K562 (cell line): ENCODE measurements at regions not wholly inside any gene's neighbourhood (a gene's known extent, or its start where the extent isn't known, plus 50 kb on each side); places are given as distances from the start of the nearest gene placed in this dataset.

Experiments
- DEAF1 ChIP-seq: fragments of 450-650 bp; formaldehyde crosslinking; IDR thresholded peaks from 2 replicates; pipeline ENCODE4 v1.4.0; 2020; ENCODE audit warnings: mild to moderate bottlenecking, moderate library complexity
- ELK3 ChIP-seq: fragments of 450-650 bp; formaldehyde crosslinking; IDR thresholded peaks from 2 replicates; pipeline ENCODE4 v1.4.0; 2020; ENCODE audit warnings: mild to moderate bottlenecking
- HINFP ChIP-seq: fragments of 450-650 bp; conservative IDR thresholded peaks from 2 replicates; pipeline ENCODE4 v1.6.1; 2016; ENCODE audit warnings: missing genetic modification characterization, low read depth, mild to moderate bottlenecking, control low read depth, missing compliant biosample characterization
- ID3 ChIP-seq, 2 experiments: fragments of 250-450 bp in 1 of 2; fragments of 450-650 bp in 1 of 2; sonication (Bioruptor Pico) in 1 of 2; IDR thresholded peaks; 2 replicates each; pipeline versions ENCODE4 v1.6.1 to v1.8.0; 2016 to 2021; ENCODE audit warnings: mild to moderate bottlenecking in 2 of 2, moderate library complexity in 2 of 2, missing compliant biosample characterization in 1 of 2, missing genetic modification characterization in 1 of 2
- KLF13 ChIP-seq: fragments of 450-650 bp; IDR thresholded peaks from 2 replicates; pipeline ENCODE4 v1.6.1; 2016; ENCODE audit warnings: missing genetic modification characterization, low read depth, mild to moderate bottlenecking, missing compliant biosample characterization, moderate library complexity, borderline replicate concordance
- NCOR1 ChIP-seq: fragments of 450-650 bp; IDR thresholded peaks from 2 replicates; pipeline ENCODE4 v1.6.1; 2016; ENCODE audit warnings: mild to moderate bottlenecking, moderate library complexity
- POLR2AphosphoS5 ChIP-seq: IDR thresholded peaks from 2 replicates; pipeline ENCODE4 v1.6.1; 2011; ENCODE audit warnings: mild to moderate bottlenecking, low read depth, low read length, moderate library complexity; ENCODE audit not compliant: control insufficient read depth, insufficient read depth
- RBM39 ChIP-seq: fragments of 200-400 bp; formaldehyde crosslinking; optimal IDR thresholded peaks from 2 replicates; pipeline ENCODE3; 2018; ENCODE audit warnings: low read depth, low read length
- SAFB ChIP-seq: fragments of 200-400 bp; formaldehyde crosslinking; IDR thresholded peaks from 2 replicates; pipeline ENCODE4 v1.6.1; 2017; ENCODE audit warnings: low read depth, low read length, borderline replicate concordance
- SMAD2 ChIP-seq: fragments of 150-350 bp; IDR thresholded peaks from 2 replicates; pipeline ENCODE4 v1.6.1; 2014; ENCODE audit warnings: low read depth, mild to moderate bottlenecking, low read length
- ZBTB8A ChIP-seq: fragments of 450-650 bp; IDR thresholded peaks from 2 replicates; pipeline ENCODE4 v1.6.1; 2018; ENCODE audit warnings: mild to moderate bottlenecking, moderate library complexity; ENCODE audit not compliant: partially characterized antibody
- ZHX1 ChIP-seq: fragments of 150-350 bp; conservative IDR thresholded peaks from 2 replicates; pipeline ENCODE4 v1.6.1; 2014; ENCODE audit warnings: low read length
- ZNF217 ChIP-seq: sonication (generic); formaldehyde crosslinking; IDR thresholded peaks from 2 replicates; pipeline ENCODE4 v1.8.0; 2022; ENCODE audit warnings: mild to moderate bottlenecking, missing genetic modification reagents
- ZNF639 ChIP-seq, 2 experiments: fragments of 200-800 bp in 1 of 2; sonication (Bioruptor generic) in 1 of 2; sonication (generic) in 1 of 2; formaldehyde crosslinking in 1 of 2; IDR thresholded peaks in 1 of 2; conservative IDR thresholded peaks in 1 of 2; 2 replicates each; pipeline versions ENCODE4 v1.5.0 to v1.6.1; 2016 to 2020; ENCODE audit warnings: missing compliant biosample characterization in 1 of 2, missing genetic modification characterization in 1 of 2, missing genetic modification reagents in 1 of 2

GRCh38 chr16:85369741-85370528 lies 243.2 kb upstream of the GSE1 start (continued):
- TF ChIP-seq DEAF1: peak; percentile 66
- TF ChIP-seq ELK3 (CRISPR knock-in tag): no peak
- TF ChIP-seq NCOR1: no peak
- no peak for TF ChIP-seq POLR2AphosphoS5
- no peak; the same call in 1 of the 2 replicates for TF ChIP-seq KLF13 (tag)
- TF ChIP-seq ZNF639 (CRISPR knock-in tag; conservative IDR thresholded peaks at IDR 0.05 in 1 of 2, IDR thresholded peaks at IDR 0.05 in 1 of 2): 0 out of 4 replicates have a peak, but pooled peaks of 1 of the 2 experiments have one; percentile 29
- no peak for TF ChIP-seq ZNF217 (CRISPR knock-in tag)
- no peak for TF ChIP-seq HINFP
- TF ChIP-seq ZBTB8A: no peak
- TF ChIP-seq ID3 (CRISPR knock-in tag; IDR thresholded peaks at IDR 0.05): no peak
- TF ChIP-seq ID3 (tag; IDR thresholded peaks at IDR 0.05): no peak
- TF ChIP-seq RBM39: no peak
- TF ChIP-seq SMAD2: no peak
- TF ChIP-seq SAFB: no peak
- no peak for TF ChIP-seq ZHX1
